ENCODE measurements at regions not wholly inside any gene's neighbourhood (a gene's known extent, or its start where the extent isn't known, plus 50 kb on each side); places are given as distances from the start of the nearest gene placed in this dataset.

DNA sequence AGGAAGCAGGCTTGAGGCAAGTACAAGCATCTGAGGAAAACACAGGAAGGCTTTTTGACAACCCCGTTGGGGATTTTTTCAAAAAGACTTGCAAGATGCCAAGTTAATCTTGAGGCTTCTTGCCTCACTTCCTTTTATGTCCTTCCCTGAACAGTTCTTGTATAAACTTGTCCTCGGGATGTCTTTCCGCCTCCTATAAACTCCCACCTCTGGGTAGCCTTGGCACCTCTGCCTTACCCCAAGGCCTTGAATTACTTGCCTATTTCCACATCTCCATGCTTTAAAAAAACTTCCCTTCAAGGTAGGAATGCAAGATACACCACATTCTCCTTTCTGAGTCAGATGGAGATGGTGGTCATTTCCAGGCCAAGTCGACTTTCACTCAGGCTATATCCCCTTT is 106.4 kb upstream of the RBBP8 start:
- peak overlapping the region; percentile 60 for H3K27ac ChIP-seq (replicated peaks)
- DNase-seq (ENCODE audit: low read depth in 1 of 2, low spot score in 1 of 2) = peak in 1 of 2 experiments; percentile 17

DNA sequence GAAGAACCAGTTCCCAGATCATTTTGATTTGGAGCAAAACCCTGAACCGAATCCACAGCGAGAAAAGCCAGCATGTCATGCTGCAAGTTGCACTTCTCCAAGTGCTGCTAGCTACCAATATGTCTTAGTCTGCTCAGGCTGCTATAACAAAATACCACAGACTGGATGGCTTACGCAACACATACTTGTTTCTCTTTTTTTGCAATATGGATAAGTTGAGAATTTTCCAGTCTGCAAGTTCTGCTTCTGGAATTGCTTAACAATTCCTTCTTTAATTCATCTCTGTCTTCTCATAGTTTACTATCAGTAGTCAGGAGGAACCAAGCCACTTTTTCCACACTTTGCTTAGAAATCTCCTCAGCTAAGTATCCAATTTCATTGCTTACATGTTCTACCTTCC is 105.9 kb upstream of the RBBP8 start:
- TF ChIP-seq, protein P1, sequence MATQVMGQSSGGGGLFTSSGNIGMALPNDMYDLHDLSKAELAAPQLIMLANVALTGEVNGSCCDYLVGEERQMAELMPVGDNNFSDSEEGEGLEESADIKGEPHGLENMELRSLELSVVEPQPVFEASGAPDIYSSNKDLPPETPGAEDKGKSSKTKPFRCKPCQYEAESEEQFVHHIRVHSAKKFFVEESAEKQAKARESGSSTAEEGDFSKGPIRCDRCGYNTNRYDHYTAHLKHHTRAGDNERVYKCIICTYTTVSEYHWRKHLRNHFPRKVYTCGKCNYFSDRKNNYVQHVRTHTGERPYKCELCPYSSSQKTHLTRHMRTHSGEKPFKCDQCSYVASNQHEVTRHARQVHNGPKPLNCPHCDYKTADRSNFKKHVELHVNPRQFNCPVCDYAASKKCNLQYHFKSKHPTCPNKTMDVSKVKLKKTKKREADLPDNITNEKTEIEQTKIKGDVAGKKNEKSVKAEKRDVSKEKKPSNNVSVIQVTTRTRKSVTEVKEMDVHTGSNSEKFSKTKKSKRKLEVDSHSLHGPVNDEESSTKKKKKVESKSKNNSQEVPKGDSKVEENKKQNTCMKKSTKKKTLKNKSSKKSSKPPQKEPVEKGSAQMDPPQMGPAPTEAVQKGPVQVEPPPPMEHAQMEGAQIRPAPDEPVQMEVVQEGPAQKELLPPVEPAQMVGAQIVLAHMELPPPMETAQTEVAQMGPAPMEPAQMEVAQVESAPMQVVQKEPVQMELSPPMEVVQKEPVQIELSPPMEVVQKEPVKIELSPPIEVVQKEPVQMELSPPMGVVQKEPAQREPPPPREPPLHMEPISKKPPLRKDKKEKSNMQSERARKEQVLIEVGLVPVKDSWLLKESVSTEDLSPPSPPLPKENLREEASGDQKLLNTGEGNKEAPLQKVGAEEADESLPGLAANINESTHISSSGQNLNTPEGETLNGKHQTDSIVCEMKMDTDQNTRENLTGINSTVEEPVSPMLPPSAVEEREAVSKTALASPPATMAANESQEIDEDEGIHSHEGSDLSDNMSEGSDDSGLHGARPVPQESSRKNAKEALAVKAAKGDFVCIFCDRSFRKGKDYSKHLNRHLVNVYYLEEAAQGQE (IDR thresholded peaks at IDR 0.05; ENCODE audit: insufficient replicate concordance, low read depth) = no peak
- TF ChIP-seq SPI1 (IDR thresholded peaks at IDR 0.05; ENCODE audit: borderline replicate concordance, low read depth) = no peak
- TF ChIP-seq, protein P2, sequence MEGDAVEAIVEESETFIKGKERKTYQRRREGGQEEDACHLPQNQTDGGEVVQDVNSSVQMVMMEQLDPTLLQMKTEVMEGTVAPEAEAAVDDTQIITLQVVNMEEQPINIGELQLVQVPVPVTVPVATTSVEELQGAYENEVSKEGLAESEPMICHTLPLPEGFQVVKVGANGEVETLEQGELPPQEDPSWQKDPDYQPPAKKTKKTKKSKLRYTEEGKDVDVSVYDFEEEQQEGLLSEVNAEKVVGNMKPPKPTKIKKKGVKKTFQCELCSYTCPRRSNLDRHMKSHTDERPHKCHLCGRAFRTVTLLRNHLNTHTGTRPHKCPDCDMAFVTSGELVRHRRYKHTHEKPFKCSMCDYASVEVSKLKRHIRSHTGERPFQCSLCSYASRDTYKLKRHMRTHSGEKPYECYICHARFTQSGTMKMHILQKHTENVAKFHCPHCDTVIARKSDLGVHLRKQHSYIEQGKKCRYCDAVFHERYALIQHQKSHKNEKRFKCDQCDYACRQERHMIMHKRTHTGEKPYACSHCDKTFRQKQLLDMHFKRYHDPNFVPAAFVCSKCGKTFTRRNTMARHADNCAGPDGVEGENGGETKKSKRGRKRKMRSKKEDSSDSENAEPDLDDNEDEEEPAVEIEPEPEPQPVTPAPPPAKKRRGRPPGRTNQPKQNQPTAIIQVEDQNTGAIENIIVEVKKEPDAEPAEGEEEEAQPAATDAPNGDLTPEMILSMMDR (IDR thresholded peaks at IDR 0.05; ENCODE audit: insufficient read depth, low read length) = no peak
- TF ChIP-seq GABPA (IDR thresholded peaks at IDR 0.05; ENCODE audit: low read depth) = no peak
- TF ChIP-seq POLR2AphosphoS5 (IDR thresholded peaks at IDR 0.05; ENCODE audit: low read depth) = peak; percentile 75
- Histone ChIP-seq H3K4me3 (replicated peaks; ENCODE audit: insufficient read depth, low read length) (no peak overlapping the region), H3K27ac (replicated peaks) (peak overlapping the region; percentile 60)

More for the DNA sequence above, 106.4 kb upstream of the RBBP8 start:
- Histone ChIP-seq H3K27me3 (ENCODE audit: insufficient read depth, poor library complexity, severe bottlenecking) (no peaks in the 10 kb centered on the region), H3K4me3 (replicated peaks; ENCODE audit: insufficient read depth, low read length) (no peak overlapping the region)
- TF ChIP-seq SPI1 (IDR thresholded peaks at IDR 0.05; ENCODE audit: borderline replicate concordance, low read depth) (no peak), POLR2AphosphoS5 (IDR thresholded peaks at IDR 0.05; ENCODE audit: low read depth) (no peak), GABPA (IDR thresholded peaks at IDR 0.05; ENCODE audit: low read depth) (no peak)
- TF ChIP-seq, protein P2 (IDR thresholded peaks at IDR 0.05; ENCODE audit: insufficient read depth, low read length) = no peak
- TF ChIP-seq, protein P1 (IDR thresholded peaks at IDR 0.05; ENCODE audit: insufficient replicate concordance, low read depth) = no peak

DNA sequence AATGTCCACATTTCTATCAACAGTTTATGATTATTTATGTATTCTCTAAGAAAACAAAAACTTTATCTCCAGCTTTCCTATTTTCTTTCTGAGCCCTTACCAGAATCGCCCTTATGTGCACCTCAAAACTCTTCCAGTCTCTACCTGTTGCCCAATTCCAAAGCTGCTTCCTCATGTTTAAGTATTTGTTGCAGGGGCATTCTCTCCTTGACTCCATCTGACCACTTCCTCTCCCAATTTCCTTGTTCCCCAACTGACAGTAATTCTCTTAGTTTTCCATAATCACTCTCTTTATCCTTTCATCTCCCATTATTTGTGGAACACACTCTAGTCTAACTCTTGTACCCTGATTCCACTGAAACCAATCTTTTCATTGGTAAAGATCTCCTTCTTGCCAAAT is 105.4 kb upstream of the RBBP8 start:
- peak; percentile 54 to 68 for DNase-seq (ENCODE audit: low read depth in 1 of 2, low spot score in 1 of 2)

More for the DNA sequence above, 105.9 kb upstream of the RBBP8 start:
- no peaks in the 10 kb centered on the region for H3K27me3 ChIP-seq (ENCODE audit: insufficient read depth, poor library complexity, severe bottlenecking)
- DNase-seq (ENCODE audit: low read depth in 1 of 2, low spot score in 1 of 2) = peak; percentile 73 to 86

More for the DNA sequence above, 105.4 kb upstream of the RBBP8 start:
- Histone ChIP-seq H3K27me3 (ENCODE audit: insufficient read depth, poor library complexity, severe bottlenecking) (no peaks in the 10 kb centered on the region), H3K27ac (replicated peaks) (peak overlapping the region; percentile 60), H3K4me3 (replicated peaks; ENCODE audit: insufficient read depth, low read length) (no peak overlapping the region)
- TF ChIP-seq, protein P2 (IDR thresholded peaks at IDR 0.05; ENCODE audit: insufficient read depth, low read length) = no peak
- TF ChIP-seq SPI1 (IDR thresholded peaks at IDR 0.05; ENCODE audit: borderline replicate concordance, low read depth) = peak; percentile 77

Data from HL-60 (cell line).